Astrocyte (in vitro differentiated cells and primary cell): ENCODE measurements at regions not wholly inside any gene's neighbourhood (a gene's known extent, or its start where the extent isn't known, plus 50 kb on each side); places are given as distances from the start of the nearest gene placed in this dataset.

ENCODE experiments used
- EZH2 ChIP-seq: IDR thresholded peaks from 2 replicates; pipeline ENCODE4 v1.6.1; 2012; ENCODE audit warnings: mild to moderate bottlenecking, low read length, inconsistent platforms; ENCODE audit not compliant: insufficient read depth
- TF ChIP-seq, protein P1 (sequence below): IDR thresholded peaks from 2 replicates; pipeline ENCODE4 v1.5.1; 2011; ENCODE audit warnings: low read depth, mild to moderate bottlenecking, inconsistent platforms, low read length, moderate library complexity; ENCODE audit not compliant: insufficient read depth

DNA sequence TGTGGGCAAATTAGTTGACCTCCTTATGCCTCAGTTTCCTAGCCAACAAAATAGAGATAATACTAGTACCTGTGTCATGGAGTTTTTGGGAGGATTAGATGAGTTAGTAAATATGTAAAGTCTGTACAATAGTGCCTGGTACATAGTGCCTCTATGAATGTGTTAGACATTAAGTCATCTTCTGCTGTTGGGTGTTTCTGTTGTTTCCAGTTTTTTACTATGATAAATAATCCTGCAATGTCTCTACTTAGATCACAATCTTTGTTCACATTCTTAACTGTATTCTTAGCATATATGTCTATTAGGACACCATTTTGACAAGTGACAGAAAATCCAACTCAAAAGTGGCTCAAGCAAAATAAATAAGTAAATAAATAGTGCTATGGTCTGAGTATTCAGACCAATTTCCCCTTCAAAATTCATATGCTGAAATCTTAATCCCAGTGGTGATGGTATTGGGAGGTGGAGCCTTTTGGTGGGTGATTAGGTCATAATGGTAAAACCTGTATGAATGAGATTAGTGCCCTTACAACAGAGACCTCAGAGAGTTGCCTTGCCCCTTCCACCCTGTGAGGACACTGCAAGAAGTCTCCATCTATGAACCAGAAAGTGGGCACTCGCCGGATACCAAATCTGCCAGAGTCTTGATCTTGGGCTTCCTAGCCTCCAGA, 84.3 kb downstream of the DIRAS3 start:
- TF ChIP-seq, protein P1, sequence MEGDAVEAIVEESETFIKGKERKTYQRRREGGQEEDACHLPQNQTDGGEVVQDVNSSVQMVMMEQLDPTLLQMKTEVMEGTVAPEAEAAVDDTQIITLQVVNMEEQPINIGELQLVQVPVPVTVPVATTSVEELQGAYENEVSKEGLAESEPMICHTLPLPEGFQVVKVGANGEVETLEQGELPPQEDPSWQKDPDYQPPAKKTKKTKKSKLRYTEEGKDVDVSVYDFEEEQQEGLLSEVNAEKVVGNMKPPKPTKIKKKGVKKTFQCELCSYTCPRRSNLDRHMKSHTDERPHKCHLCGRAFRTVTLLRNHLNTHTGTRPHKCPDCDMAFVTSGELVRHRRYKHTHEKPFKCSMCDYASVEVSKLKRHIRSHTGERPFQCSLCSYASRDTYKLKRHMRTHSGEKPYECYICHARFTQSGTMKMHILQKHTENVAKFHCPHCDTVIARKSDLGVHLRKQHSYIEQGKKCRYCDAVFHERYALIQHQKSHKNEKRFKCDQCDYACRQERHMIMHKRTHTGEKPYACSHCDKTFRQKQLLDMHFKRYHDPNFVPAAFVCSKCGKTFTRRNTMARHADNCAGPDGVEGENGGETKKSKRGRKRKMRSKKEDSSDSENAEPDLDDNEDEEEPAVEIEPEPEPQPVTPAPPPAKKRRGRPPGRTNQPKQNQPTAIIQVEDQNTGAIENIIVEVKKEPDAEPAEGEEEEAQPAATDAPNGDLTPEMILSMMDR = no peak
- TF ChIP-seq EZH2 = no peak
